ENCODE measurements at regions not wholly inside any gene's neighbourhood (a gene's known extent, or its start where the extent isn't known, plus 50 kb on each side); places are given as distances from the start of the nearest gene placed in this dataset.

DNA sequence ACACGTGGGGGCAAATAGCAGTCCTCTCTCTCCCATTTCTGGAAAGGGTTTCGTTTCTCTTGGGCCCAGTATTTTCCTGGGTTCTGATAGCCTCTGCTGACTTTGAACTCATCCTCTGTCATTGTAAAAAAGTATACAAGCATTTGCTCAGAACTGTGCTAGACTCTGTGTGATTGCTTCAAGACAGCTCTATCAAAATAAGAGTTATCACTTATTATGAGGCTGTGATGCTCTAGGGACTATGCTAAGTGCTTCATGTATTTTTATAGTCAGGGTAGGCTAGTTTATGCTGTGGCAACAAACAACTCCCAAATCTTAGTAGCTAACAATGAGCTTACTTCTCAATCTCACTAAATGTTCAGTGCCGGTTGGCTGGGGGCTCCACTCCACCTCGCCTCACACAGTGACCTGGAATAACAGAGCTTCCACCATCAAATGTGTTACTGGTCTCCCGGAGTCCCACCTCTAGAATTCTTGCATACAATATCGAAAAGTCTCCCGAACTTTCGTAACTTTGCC is 110.8 kb upstream of the CDC42EP3 start:
- no peak for DNase-seq

DNA sequence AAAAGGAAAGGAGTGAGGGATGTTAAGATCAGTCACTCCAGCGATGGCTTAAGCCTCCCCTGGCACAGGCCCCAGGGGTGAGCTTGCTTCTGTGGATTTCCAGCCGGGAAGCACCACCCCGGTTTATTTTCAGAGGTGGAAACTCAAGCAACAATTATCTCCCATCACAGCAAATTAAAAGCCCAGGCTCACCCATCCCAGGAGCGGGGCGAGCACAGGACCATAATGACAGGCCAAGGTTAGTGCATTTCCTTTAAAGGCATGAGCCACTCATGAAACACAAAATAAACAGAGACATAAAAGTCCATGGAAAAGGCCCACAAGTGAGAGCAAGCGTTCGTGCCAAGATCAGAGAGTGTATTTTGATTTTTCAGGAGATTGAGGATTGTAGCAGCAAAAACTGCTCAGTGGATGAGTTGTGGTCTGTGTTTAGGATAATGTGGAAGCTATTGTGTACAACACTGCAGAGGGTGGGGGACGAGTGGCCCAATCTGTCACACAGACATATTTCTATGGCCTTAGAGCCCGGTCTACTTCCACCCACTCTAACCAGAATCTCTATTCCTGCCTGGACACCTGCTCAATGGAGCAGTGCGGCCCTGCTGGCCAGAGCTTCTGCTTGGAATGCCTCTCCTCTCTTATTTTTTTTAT is 111.4 kb upstream of the CDC42EP3 start:
- no peak for DNase-seq

DNA sequence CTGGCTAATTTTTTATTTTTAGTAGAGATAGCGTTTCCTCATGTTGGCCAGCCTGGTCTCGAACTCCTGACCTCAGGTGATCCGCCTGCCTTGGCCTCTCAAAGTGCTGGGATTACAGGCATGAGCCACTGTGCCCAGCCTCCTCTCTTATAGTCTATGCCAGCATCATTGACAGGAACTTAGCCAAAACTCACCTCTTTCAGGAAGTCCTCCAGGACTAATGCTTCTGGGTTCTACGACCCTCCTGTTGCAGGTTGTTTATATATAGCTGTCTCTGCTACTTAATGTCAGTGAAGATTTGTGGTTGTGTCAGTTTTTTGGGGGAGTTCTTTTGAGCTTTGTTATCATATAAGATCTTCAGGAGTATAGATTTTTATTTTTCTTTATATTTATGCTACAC is 112.1 kb upstream of the CDC42EP3 start:
- no peak for DNase-seq

DNA sequence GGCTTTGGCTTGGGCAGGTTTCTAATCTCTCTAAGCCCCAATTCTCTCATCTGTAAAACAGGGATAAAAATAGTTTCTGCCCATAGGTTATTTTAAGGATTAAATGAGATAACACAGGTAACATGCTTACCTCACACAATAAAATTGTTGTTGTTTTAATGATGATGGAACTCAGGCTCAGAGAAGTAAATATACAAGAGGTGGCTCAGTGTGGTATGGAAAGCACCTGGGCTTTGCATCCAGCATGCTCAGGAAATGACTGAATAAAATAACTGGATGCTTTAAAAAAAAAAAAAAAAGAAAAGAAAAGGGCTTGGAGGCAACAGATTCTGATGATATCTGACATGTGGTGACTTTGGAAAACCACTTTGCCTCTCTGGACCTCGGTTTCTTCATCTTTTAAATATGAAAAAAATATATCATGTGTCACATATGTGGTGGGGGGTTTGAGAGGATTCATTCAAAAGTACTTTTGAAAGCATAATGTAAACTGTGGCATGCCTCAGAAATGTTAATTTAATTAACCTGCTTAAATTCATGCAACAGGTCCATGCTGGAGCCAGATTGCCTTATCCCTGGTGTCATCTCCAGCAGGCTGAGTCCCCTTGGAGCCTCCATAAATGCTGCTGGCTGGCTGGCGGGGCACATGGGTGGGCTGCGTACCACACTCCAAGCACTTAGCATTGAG is 112.8 kb upstream of the CDC42EP3 start:
- DNase-seq: no peak

DNA sequence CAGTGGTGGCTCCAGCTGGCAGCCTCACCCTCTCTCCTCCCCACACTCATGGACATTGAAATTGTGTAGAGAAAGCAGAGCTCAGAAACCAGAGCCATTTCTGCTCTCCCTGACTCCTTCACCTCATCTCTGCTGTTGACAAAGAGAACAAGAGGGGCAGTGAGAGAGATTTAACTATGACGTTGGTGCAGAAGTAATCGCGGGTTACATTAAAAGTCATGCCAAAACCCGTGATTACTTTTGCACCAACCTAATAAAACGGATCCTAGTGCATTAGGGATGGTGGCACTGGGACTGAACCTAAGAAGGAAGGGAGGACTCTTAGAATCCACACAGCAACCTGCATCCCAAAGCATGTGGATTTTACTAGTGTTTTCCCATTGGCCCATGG is 113.3 kb upstream of the CDC42EP3 start:
- no peak for DNase-seq

DNA sequence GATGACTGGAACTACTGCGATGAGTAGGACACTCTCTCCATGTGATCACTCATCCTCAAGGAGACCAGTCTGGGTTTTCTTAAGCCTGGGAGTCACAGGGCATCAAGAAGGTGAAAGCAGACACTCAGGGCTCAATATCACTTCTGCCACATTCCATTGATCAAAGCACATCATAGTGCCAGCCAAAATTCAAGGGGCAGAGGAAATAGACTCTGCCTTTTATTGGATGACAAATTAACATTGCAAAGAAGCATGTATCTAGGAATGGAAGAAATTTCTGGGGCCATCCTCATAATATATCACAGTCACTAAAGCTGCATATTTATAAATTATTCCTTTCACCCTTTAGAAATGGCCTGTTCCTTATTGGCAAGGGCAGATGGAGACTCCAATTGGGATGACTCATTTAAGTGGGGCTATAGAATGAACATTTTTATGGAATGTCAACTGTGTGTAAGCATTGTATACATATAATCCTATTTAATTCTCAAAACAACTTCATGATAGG is 114.8 kb upstream of the CDC42EP3 start:
- DNase-seq: no peak

DNA sequence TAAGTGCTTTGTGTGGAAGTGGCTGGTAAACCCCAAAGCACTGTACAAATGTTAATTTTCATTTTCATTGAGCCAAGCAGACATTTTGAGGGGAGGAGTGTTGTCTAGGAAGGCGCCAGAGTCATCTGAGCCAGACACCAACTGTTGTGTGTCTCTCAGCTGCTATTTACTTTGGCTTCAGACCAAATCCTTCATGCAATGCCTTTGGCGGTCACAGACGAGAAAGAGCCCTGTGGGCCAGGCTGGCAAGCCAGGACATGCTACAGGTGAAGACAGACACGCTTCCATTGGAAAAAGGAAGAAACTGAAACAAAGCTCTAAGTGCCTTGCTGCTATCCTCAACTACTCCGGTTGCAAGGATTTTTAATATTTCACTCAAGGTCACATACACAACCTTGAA is 115.4 kb upstream of the CDC42EP3 start:
- no peak for DNase-seq

DNA sequence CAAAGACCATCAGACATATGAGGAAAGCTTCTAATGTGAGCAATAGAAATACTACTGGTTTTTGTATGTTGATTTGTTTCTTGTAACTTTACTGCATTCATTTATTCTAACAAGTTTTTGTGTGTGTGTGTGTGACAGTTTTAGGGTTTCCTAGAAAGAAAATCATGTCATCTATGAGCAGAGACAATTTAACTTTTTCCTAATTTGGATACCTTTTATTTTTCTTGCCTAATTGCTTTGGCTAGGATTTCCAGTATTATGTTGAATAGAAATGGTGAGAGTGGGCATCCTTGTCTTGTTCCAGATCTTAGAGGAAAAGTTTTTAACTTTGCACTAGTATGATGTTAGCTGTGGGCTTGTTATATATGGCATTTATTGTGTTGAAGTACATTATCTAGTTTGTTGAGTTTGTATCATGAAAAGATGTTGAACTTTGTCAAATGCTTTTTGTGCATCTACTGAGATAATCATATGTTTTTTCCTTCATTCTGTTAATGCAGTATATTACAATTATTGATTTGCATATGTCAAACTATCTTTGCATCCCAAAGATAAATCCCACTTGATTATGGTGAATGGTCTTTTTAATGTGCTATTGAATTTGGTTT is 117.3 kb upstream of the CDC42EP3 start:
- DNase-seq: no peak

DNA sequence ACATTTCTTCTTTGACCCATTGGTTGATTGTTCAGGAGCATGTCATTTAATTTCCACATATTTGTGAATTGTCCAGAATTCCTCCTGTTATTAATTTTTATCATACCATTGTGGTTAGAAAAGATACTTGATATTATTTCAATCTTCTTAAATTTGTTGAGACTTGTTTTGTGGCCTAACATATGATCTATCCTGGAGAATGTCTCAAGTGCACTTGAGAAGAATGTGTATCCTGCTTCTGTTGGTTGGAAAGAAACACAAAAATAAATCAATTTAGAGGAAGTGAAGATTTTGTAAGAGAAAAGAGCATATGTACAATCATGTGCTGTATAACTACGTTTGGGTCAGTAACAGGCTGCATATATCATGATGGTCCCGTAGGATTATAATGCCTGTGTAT is 118.6 kb upstream of the CDC42EP3 start:
- no peak for DNase-seq

DNA sequence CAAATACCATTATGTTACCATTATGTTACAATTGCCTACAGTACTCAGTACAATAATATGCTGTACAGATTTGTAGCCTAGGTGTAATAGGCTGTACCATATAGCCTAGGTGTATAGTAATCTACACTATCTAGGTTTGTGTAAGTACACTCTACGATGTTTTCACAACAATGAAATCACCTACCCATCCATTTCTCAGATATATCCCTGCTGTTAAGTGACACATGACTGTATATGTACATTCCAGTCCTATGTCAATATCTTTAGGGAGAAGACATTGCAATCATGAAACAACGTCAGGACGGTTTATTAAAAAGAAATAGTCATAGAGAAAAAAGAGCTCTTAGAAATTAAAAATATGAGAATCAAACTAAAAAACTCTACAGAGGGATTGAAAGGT is 119.0 kb upstream of the CDC42EP3 start:
- no peak for DNase-seq

DNA sequence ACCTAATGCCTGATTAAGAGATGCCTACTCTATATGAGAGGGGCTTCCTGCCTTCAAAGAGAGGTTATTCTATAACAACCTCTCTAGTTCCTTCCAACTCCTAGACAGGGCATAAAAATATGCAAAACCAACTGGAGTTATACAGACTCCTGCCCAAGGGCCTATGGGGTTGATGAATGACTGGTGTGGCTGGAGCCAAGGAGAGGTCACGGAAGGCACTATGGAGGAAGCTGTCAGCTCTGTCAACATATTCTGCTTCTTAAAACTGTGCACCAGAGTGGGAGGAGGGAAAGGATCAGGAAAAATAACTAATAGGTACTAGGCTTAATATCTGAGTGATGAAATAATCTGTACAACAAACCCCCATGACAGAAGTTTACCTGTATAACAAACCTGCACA is 120.9 kb upstream of the CDC42EP3 start:
- DNase-seq: no peak

DNA sequence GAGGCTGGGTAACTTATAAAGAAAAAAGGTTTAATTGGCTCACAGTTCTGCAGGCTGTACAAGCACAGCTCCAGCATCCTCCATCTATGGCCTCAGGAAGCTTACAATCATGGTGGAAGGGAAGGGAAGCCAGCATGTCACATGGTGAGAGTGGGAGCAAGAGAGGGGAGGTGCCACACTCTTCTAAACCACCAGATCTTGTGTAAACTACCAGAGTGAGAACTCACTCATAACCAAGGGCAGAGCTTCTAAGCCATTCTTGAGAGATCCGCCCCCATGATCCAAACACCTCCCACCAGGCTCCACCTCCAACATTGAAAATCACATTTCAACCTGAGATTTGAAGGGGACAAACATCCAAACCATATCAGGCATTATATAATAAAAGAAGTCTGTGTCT is 121.6 kb upstream of the CDC42EP3 start:
- no peak for DNase-seq

DNA sequence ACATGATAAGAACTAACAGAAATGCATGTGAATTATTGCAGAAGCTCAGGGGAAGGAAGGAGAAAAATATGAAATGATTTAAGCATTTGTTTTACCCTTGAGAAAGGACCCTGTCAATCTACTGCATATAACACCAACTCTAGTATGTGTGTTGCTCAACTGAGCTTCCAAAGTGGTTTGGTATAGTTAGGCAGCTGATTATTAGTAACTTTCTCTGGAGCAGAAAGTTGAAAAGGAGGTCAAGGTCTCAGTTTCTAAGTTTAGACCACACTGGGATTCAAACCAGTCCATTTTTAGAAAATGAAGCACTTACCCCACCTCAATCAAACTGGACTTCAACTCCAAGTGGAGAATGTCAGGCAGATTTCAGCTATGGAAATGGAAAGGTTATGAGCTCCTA is 123.3 kb upstream of the CDC42EP3 start:
- DNase-seq: no peak

DNA sequence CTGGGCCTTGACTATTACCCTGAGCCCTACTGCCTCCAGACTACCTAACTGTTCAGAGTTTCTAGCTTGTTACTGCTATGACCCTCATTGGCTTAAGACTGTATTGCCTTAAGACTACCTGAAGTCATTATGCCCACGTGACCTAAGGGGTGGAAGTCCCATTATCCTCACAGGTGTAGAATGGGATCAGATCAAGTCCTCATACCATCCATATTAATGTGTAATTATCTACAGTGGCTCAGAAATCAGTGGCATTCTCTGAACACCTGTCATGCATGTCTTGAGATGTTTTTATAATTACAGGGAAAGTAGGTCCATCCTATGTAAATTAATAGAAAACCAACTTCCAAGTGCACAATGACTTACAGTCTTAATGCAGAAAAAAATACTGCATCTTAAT is 124.0 kb upstream of the CDC42EP3 start:
- DNase-seq: no peak

DNA sequence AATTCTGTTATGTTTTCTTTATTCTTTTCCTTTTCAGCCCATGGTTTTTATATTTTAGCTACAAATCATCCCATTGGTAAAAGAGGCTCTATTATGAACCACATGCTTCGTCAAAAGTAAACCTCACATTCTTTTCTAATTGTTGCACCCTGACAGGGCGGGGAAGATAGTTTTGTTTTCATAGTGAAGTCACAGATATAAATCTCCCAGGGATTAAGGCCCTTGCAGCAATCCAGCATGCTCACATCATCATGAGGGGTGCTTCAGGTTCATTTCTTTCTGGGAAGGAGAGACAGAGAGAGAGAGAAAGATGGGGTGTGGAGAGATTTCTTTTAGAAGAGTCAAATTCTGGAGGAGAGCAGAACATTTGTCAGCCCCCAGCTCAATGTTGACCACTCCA is 124.5 kb upstream of the CDC42EP3 start:
- no peak for DNase-seq

DNA sequence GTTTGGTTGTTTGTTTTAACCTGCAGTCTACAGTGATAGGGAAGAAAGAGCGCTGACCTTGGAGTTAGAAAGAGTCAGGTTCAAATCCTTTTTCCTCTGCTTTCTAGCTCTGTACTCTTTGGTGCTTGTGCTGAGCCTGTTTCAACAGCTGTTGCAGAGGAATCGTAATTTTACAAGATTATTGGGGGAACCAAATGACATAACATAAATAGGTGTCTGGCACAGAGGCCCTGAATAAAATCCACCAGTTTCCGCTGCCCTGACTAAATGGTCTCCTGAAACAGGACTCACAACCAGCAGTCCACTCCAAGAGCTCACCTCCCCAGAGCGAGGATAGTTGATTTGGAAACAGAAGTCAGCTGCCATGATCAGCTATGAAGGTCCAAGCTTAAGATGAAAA is 125.0 kb upstream of the CDC42EP3 start:
- no peak for DNase-seq

DNA sequence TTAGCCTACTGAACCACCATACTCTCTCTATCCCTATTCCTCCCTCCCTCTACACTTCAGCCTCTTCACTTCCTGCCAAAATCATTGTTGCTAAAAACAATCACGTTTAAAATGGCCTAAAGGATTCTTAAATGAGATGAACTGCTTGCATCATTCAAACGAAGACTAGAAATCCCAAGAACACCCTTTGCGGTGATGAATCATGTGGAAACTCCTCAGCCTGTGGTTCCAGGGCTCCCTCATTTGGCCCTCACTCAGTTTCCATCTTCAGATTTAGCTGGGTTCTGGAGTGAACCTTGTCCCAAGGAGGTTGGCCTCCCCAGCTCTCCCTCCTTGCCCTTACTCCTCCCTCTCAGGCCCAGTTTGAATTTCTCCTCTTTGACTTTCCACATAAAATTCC is 125.6 kb upstream of the CDC42EP3 start:
- no peak for DNase-seq

DNA sequence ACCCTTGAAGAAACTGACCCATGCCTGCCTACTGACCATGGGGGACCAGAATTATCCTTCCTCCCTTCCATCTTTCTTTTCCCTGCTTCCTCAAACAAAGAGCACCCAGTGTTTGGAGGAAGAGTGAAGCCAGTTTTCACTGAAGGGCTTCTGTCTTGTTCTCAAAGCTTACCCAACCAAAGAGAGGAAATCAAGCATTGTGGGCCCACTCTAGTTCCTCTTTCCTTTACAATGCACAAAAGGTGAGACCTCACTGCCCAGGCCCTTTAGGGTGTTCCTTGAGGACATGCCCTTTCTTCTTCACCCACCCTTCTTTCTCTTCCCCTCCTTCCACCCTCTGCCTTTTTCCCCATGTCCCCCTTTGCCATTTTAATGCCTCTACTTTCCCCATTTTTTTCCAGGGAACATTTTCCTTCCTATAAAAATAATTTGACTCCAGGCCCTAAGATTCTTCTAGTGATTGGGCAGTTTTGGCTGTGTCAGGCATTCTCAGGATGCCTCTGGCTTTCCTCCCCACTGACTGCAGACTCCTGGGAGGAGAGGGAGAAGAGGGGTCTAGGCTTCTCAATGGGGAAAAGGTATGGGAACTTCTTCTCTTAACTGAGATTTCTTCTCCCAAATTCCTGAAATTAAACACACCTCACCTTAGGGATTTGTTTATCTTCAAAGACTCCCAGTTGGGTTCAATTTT is 126.6 kb upstream of the RMDN2 start:
- no peak for DNase-seq

DNA sequence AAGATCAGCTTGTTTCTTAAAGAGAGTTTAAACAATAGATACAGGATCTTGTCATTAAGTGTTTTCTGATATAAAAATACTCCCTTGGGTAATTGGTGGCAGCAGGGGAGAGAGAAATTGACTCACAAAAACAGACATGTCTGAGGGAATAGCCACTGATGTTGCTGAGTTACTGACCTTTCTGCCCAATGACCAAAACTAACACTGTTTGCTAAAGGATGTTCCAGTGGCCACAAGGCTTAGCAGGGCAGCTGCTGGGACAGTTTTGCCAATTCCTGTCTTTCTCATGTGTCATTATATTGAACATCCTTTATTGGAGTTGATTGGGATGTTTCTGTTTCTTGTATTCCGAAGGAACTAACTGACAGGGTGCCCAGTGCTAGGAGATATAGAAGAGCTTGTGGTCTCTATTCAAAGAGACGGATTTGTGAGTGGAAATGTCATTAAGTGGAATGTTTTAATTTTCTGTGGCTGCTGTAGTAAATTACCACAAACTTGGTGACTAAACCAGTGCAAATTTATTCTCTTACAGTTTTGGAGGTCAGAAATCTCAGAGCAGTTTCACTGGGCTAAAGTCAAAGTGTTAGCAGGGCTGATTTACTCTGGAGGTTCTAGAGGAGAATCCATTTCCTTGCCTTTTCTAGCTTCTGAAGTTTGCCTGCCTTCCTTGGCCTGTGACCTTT is 124.8 kb upstream of the RMDN2 start:
- DNase-seq: no peak

DNA sequence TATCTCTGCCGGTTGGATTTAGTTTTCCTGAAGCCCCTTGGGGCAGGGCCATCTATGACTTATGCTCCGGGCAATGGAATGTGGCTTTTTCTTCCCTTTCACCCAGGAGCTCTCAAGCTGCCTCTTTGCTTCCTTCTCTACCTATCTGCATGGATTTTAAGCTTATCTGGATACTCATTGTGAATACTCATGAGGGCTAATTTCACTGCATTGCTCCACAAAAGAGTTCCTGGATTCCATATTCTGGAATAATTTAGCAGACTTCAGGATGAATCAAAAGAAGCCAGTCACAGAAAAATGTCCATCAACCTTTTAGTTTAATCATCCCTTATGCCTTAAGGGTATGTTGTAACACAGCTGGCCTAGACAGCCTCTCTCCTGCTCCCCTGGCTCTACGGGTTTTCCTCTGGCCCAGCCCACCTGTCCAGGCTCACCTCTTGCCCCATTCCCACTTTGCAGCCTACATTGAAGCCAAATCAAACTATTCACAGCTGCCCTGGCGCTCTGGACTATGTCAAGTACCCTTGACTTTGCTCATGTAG is 122.8 kb upstream of the RMDN2 start:
- no peak for DNase-seq

DNA sequence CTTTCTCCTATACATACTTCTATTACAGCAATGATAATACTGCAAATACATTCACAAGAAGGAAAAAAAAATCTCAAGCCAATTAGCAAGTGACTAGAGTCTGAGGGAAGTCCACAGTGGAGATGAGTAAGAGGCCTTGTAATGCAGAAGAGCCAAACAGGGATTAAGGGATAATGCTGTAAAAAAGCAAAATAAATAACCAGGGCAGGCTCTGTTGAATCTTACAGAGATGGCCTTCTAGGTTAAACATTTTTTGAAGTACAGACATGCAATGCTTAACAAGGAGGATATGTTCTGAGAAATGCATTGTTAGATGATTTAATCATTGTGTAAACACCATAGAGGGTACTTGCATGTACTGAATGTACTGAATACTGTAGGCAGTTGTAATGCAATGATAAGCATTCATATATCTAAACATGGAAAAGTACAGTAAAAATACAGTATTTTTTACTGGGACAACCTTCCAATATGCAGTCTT is 122.1 kb upstream of the RMDN2 start:
- no peak for DNase-seq
